Gastroesophageal sphincter (tissue), 3 donors: ENCODE measurements at regions not wholly inside any gene's neighbourhood (a gene's known extent, or its start where the extent isn't known, plus 50 kb on each side); places are given as distances from the start of the nearest gene placed in this dataset.

ENCODE experiments used
- CTCF ChIP-seq, 4 experiments: fragments of 200-600 bp in 2 of 4; fragments of 450-650 bp in 2 of 4; sonication (generic) in 1 of 4; IDR thresholded peaks; one replicate each; pipeline ENCODE4 v1.5.1; 2017 to 2019; ENCODE audit warnings: antibody characterized with exemption in 4 of 4, mild to moderate bottlenecking in 2 of 4, moderate library complexity in 2 of 4
- EP300 ChIP-seq: sonication (generic); formaldehyde crosslinking; IDR thresholded peaks from one replicate; pipeline ENCODE4 v1.6.1; 2017; ENCODE audit warnings: antibody characterized with exemption, mild to moderate bottlenecking
- POLR2A ChIP-seq, 2 donors: fragments of 450-650 bp; IDR thresholded peaks; one replicate each; pipeline ENCODE4 v1.6.1; 2017; ENCODE audit warnings: antibody characterized with exemption in 2 of 2, mild to moderate bottlenecking in 2 of 2, moderate library complexity in 1 of 2
- POLR2AphosphoS5 ChIP-seq: sonication (generic); formaldehyde crosslinking; IDR thresholded peaks from one replicate; pipeline ENCODE4 v1.6.1; 2017; ENCODE audit warnings: antibody characterized with exemption

GRCh38 chr10:125232841-125233240, 72.5 kb upstream of the CTBP2 start:
- no peak for TF ChIP-seq POLR2A (IDR thresholded peaks at IDR 0.05)
- no peak for TF ChIP-seq CTCF (IDR thresholded peaks at IDR 0.05)
- no peak for TF ChIP-seq POLR2AphosphoS5
- TF ChIP-seq EP300 = no peak
